Astrocyte (in vitro differentiated cells and primary cell): ENCODE measurements at regions not wholly inside any gene's neighbourhood (a gene's known extent, or its start where the extent isn't known, plus 50 kb on each side); places are given as distances from the start of the nearest gene placed in this dataset.

ENCODE experiments used
- DNase-seq: peaks from one replicate; pipeline ENCODE4 v3.0.0-alpha.2; 2010; ENCODE audit warnings: low read depth
- FAIRE-seq: peaks from 2 replicates; lab custom pipeline; 2011; peaks lifted over from hg19 to GRCh38; lab: Jason Lieb, UNC
- H2AFZ ChIP-seq: 2 replicates; pipeline ENCODE4 v1.6.0; 2012; ENCODE audit warnings: low read depth, low read length, inconsistent platforms
- H3K27ac ChIP-seq: 2 replicates; pipeline ENCODE4 v1.5.1; 2011; ENCODE audit warnings: low read depth, low read length, inconsistent platforms
- H3K27me3 ChIP-seq: 2 replicates; pipeline ENCODE4 v1.6.0; 2011; ENCODE audit warnings: low read length, inconsistent platforms; ENCODE audit not compliant: insufficient read depth
- H3K36me3 ChIP-seq: 2 replicates; pipeline ENCODE4 v1.5.1; 2011; ENCODE audit warnings: low read length, inconsistent platforms; ENCODE audit not compliant: insufficient read depth
- H3K4me1 ChIP-seq: 2 replicates; pipeline ENCODE4 v1.5.1; 2011; ENCODE audit warnings: low read length, inconsistent platforms; ENCODE audit not compliant: insufficient read depth
- H3K4me2 ChIP-seq: 2 replicates; pipeline ENCODE4 v1.6.0; 2012; ENCODE audit warnings: low read length, inconsistent platforms
- H3K4me3 ChIP-seq: 2 replicates; pipeline ENCODE4 v1.5.1; 2011; ENCODE audit warnings: low read depth, mild to moderate bottlenecking, low read length, inconsistent platforms; ENCODE audit not compliant: insufficient read depth
- H3K79me2 ChIP-seq: 2 replicates; pipeline ENCODE4 v1.6.0; 2012; ENCODE audit warnings: mild to moderate bottlenecking, low read length, inconsistent platforms; ENCODE audit not compliant: insufficient read depth
- H3K9ac ChIP-seq: 2 replicates; pipeline ENCODE4 v1.6.0; 2012; ENCODE audit warnings: mild to moderate bottlenecking, low read length, inconsistent platforms
- H3K9me3 ChIP-seq: 2 replicates; pipeline ENCODE4 v1.5.1; 2012; ENCODE audit warnings: low read depth, mild to moderate bottlenecking, low read length, inconsistent platforms; ENCODE audit not compliant: insufficient read depth
- H4K20me1 ChIP-seq: 2 replicates; pipeline ENCODE4 v1.6.0; 2012; ENCODE audit warnings: low read length, inconsistent platforms; ENCODE audit not compliant: insufficient read depth
- H3K27ac Mint-ChIP-seq: one replicate; pipeline ENCODE4 v1.8.0; 2021; ENCODE audit warnings: mild to moderate bottlenecking, mixed read lengths; ENCODE audit not compliant: unreplicated experiment
- H3K27me3 Mint-ChIP-seq: one replicate; pipeline ENCODE4 v1.8.0; 2021; ENCODE audit warnings: low read depth, mixed read lengths; ENCODE audit not compliant: unreplicated experiment
- H3K36me3 Mint-ChIP-seq: one replicate; pipeline ENCODE4 v1.8.0; 2021; ENCODE audit warnings: low read depth, mixed read lengths; ENCODE audit not compliant: unreplicated experiment
- H3K4me1 Mint-ChIP-seq: one replicate; pipeline ENCODE4 v1.8.0; 2021; ENCODE audit warnings: low read depth, mixed read lengths; ENCODE audit not compliant: unreplicated experiment
- H3K4me3 Mint-ChIP-seq: one replicate; pipeline ENCODE4 v1.8.0; 2021; ENCODE audit warnings: mild to moderate bottlenecking, moderate library complexity, mixed read lengths; ENCODE audit not compliant: unreplicated experiment
- H3K9me3 Mint-ChIP-seq: one replicate; pipeline ENCODE4 v1.8.0; 2021; ENCODE audit warnings: mild to moderate bottlenecking, mixed read lengths; ENCODE audit not compliant: unreplicated experiment
- EZH2 ChIP-seq: IDR thresholded peaks from 2 replicates; pipeline ENCODE4 v1.6.1; 2012; ENCODE audit warnings: mild to moderate bottlenecking, low read length, inconsistent platforms; ENCODE audit not compliant: insufficient read depth
- TF ChIP-seq, protein P1 (sequence below): IDR thresholded peaks from 2 replicates; pipeline ENCODE4 v1.5.1; 2011; ENCODE audit warnings: low read depth, mild to moderate bottlenecking, inconsistent platforms, low read length, moderate library complexity; ENCODE audit not compliant: insufficient read depth

DNA sequence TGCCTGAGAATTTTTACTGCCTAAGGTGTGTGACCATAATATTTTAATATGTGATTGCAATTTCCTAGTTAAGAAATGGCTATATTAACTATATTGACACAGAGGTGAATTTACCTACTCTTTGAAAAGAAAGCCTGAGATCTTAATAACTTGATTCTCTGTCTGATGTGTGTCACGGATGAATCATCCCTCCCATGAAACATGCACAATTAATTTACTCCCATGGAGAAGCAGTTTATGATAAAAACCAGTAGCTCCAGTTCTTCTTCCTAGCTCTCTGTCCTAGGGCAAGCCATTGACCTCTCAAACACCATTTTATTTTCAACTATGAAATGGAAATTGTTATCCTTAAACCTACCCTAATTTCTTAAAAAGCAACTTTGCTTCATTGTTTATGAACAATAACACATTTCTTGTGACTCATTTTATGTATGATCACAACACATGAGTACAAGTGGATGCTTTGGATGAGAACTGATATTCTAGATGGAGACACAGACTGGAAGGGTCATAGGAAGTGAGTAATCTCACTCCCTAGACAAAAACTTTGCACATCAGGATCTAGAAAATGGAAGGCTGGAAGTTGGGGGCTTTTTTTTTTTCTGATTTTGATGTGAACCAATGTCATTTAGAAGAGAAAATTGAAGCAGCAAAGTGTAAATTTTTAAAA is 438.3 kb downstream of the GPAT3 start:
- Mint-ChIP-seq H3K9me3 (no peaks in the 10 kb centered on the region), H3K4me1 (no peaks in the 10 kb centered on the region), H3K4me3 (no peak overlapping the region), H3K27me3 (no peaks in the 10 kb centered on the region), H3K36me3 (no peaks in the 10 kb centered on the region), H3K27ac (no peak overlapping the region)
- Histone ChIP-seq H3K9ac (no peak overlapping the region), H3K4me1 (no peaks in the 10 kb centered on the region), H3K4me2 (no peak overlapping the region), H3K27me3 (no peaks in the 10 kb centered on the region), H3K9me3 (no peaks in the 10 kb centered on the region), H4K20me1 (no peaks in the 10 kb centered on the region), H3K79me2 (no peaks in the 10 kb centered on the region), H3K36me3 (no peaks in the 10 kb centered on the region), H3K4me3 (no peak overlapping the region), H2AFZ (no peak overlapping the region), H3K27ac (no peak overlapping the region)
- DNase-seq = no peak
- peak; percentile 60 for FAIRE-seq
- no peak for TF ChIP-seq EZH2
- TF ChIP-seq, protein P1, sequence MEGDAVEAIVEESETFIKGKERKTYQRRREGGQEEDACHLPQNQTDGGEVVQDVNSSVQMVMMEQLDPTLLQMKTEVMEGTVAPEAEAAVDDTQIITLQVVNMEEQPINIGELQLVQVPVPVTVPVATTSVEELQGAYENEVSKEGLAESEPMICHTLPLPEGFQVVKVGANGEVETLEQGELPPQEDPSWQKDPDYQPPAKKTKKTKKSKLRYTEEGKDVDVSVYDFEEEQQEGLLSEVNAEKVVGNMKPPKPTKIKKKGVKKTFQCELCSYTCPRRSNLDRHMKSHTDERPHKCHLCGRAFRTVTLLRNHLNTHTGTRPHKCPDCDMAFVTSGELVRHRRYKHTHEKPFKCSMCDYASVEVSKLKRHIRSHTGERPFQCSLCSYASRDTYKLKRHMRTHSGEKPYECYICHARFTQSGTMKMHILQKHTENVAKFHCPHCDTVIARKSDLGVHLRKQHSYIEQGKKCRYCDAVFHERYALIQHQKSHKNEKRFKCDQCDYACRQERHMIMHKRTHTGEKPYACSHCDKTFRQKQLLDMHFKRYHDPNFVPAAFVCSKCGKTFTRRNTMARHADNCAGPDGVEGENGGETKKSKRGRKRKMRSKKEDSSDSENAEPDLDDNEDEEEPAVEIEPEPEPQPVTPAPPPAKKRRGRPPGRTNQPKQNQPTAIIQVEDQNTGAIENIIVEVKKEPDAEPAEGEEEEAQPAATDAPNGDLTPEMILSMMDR = no peak

DNA sequence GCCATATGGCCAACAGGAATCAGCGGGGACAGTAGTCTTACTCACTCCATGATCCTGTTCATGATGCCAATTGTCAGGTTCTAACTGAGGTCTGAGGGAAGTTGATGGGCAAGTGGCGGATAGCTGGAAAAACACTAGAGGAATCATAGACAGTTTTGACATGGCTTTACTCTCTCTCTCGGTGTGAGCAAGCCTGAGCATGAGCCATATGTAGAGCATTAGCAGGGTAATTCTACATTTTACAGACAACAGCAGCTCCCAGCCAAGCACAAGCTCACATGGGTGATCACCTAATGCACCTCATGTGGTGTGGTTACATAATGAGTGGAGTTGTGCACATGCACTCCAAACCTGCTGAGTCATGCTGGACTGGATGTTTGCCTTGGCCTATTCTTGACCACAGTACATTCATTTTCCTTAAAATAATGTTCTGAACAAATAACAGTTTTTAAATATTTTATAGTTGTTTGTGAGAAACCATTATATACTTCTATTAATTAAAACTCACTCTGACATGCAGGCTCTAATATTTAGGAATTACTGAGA is 429.2 kb downstream of the GPAT3 start:
- Histone ChIP-seq H3K4me2 (no peak overlapping the region), H3K36me3 (no peaks in the 10 kb centered on the region), H4K20me1 (no peaks in the 10 kb centered on the region), H3K9me3 (peaks cover 4% of the 10 kb centered on the region), H3K27me3 (no peaks in the 10 kb centered on the region), H3K9ac (no peak overlapping the region), H3K4me1 (no peaks in the 10 kb centered on the region), H3K79me2 (no peaks in the 10 kb centered on the region), H2AFZ (no peak overlapping the region), H3K27ac (no peak overlapping the region), H3K4me3 (no peak overlapping the region)
- no peak overlapping the region for H3K27ac Mint-ChIP-seq
- no peaks in the 10 kb centered on the region for H3K36me3 Mint-ChIP-seq
- TF ChIP-seq EZH2 = no peak
- TF ChIP-seq, protein P1 = no peak
- H3K9me3 Mint-ChIP-seq = peaks cover 9% of the 10 kb centered on the region
- no peaks in the 10 kb centered on the region for H3K4me1 Mint-ChIP-seq
- H3K4me3 Mint-ChIP-seq = no peak overlapping the region
- DNase-seq = peak; percentile 61
- peaks cover 2% of the 10 kb centered on the region for H3K27me3 Mint-ChIP-seq
- FAIRE-seq = no peak

DNA sequence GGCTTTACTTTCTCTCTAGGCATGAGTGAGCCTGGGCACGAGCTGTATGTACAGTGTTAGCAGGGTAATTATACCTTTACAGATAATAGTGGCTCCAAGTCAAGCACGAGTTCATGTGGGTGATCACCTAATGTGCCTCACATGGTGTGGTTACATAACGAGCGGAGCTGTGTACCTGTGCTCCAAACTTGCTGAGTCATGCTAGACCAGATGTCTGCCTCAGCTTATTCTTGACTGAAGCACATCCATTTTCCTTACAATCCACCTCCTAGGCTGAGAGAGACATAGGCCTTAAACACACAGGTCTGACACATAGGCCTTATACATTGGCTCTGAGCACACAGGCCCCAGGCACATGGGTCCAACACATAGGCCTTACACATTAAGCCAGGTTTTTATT is 426.6 kb downstream of the GPAT3 start:
- no peak overlapping the region for H2AFZ ChIP-seq
- no peaks in the 10 kb centered on the region for H3K36me3 ChIP-seq
- no peaks in the 10 kb centered on the region for H3K4me1 ChIP-seq
- no peak overlapping the region for H3K9ac ChIP-seq
- Mint-ChIP-seq H3K4me1 (no peaks in the 10 kb centered on the region), H3K27me3 (peaks cover 2% of the 10 kb centered on the region), H3K36me3 (no peaks in the 10 kb centered on the region), H3K27ac (no peak overlapping the region), H3K9me3 (peaks cover 9% of the 10 kb centered on the region), H3K4me3 (no peak overlapping the region)
- no peak for DNase-seq
- no peak overlapping the region for H3K4me3 ChIP-seq
- no peak for TF ChIP-seq EZH2
- TF ChIP-seq, protein P1 = no peak
- no peaks in the 10 kb centered on the region for H4K20me1 ChIP-seq
- H3K9me3 ChIP-seq = peaks cover 4% of the 10 kb centered on the region
- no peak overlapping the region for H3K4me2 ChIP-seq
- no peaks in the 10 kb centered on the region for H3K27me3 ChIP-seq
- FAIRE-seq = no peak
- H3K79me2 ChIP-seq = no peaks in the 10 kb centered on the region
- no peak overlapping the region for H3K27ac ChIP-seq
